ENCODE measurements at regions not wholly inside any gene's neighbourhood (a gene's known extent, or its start where the extent isn't known, plus 50 kb on each side); places are given as distances from the start of the nearest gene placed in this dataset.
A peak's percentile ranks its signal among the peaks of the same experiment; 100 is the strongest.
"Not testable (repeated sequence)": the region's sequence is repeated elsewhere in the genome, so short reads cannot be mapped to it uniquely, and the experiment has no call there.

GRCh38 chr11:42992594-42992993 is 319.2 kb upstream of the API5 start:
- DNase-seq (ENCODE audit: low spot score), result no peak

- DNase-seq (ENCODE audit: low spot score), result no peak
Observed at GRCh38 chr11:42996421-42997307, 315.1 kb upstream of the API5 start.

- DNase-seq (ENCODE audit: low spot score), result not testable (repeated sequence)
Observed at GRCh38 chr11:43004879-43005278, 306.9 kb upstream of the API5 start.

- no peak for DNase-seq (ENCODE audit: low spot score)
Observed at GRCh38 chr11:43010042-43010441, 301.8 kb upstream of the API5 start.

- DNase-seq (ENCODE audit: low spot score), result no peak
Observed at GRCh38 chr11:43012606-43013005, 299.2 kb upstream of the API5 start.

- DNase-seq (ENCODE audit: low spot score), result peak; percentile 28
Observed at GRCh38 chr11:43021466-43021865, 290.3 kb upstream of the API5 start.

- DNase-seq (ENCODE audit: low spot score), result no peak
Observed at GRCh38 chr11:43034341-43034740, 277.5 kb upstream of the API5 start.

GRCh38 chr11:43035086-43035485 is 276.7 kb upstream of the API5 start:
- no peak for DNase-seq (ENCODE audit: low spot score)

GRCh38 chr11:43053638-43054412 is 258.0 kb upstream of the API5 start:
- no peak for DNase-seq (ENCODE audit: low spot score)

- no peak for DNase-seq (ENCODE audit: low spot score)
Observed at GRCh38 chr11:43067681-43068080, 244.1 kb upstream of the API5 start.

- no peak for DNase-seq (ENCODE audit: low spot score)
Observed at GRCh38 chr11:43071338-43071737, 240.5 kb upstream of the API5 start.

GRCh38 chr11:43072096-43072495 is 239.7 kb upstream of the API5 start:
- no peak for DNase-seq (ENCODE audit: low spot score)

- DNase-seq (ENCODE audit: low spot score), result no peak
Observed at GRCh38 chr11:43072911-43073310, 238.9 kb upstream of the API5 start.

GRCh38 chr11:43074810-43075209 is 237.0 kb upstream of the API5 start:
- no peak for DNase-seq (ENCODE audit: low spot score)

GRCh38 chr11:43101113-43101512 is 210.7 kb upstream of the API5 start:
- no peak for DNase-seq (ENCODE audit: low spot score)

- no peak for DNase-seq (ENCODE audit: low spot score)
Observed at GRCh38 chr11:43116071-43116470, 195.7 kb upstream of the API5 start.

- DNase-seq (ENCODE audit: low spot score), result no peak
Observed at GRCh38 chr11:43119275-43119970, 192.4 kb upstream of the API5 start.

GRCh38 chr11:43122546-43122945 is 189.2 kb upstream of the API5 start:
- no peak for DNase-seq (ENCODE audit: low spot score)

- DNase-seq (ENCODE audit: low spot score), result no peak
Observed at GRCh38 chr11:43123443-43123842, 188.4 kb upstream of the API5 start.

- no peak for DNase-seq (ENCODE audit: low spot score)
Observed at GRCh38 chr11:43124272-43124935, 187.4 kb upstream of the API5 start.

- DNase-seq (ENCODE audit: low spot score), result no peak
Observed at GRCh38 chr11:43129329-43129728, 182.5 kb upstream of the API5 start.

GRCh38 chr11:43130616-43131015 is 181.2 kb upstream of the API5 start:
- DNase-seq (ENCODE audit: low spot score), result peak; percentile 35
